Activated T-helper 1 cell treated with Interleukin-2 at 50 U/mL for 16 hours (primary cell): ENCODE measurements at regions not wholly inside any gene's neighbourhood (a gene's known extent, or its start where the extent isn't known, plus 50 kb on each side); places are given as distances from the start of the nearest gene placed in this dataset.
"Not testable (repeated sequence)": the region's sequence is repeated elsewhere in the genome, so short reads cannot be mapped to it uniquely, and the experiment has no call there.

Experiments
- DNase-seq: peaks from one replicate; pipeline ENCODE4 v3.0.0-alpha.2; 2020; ENCODE audit warnings: low read depth

DNA sequence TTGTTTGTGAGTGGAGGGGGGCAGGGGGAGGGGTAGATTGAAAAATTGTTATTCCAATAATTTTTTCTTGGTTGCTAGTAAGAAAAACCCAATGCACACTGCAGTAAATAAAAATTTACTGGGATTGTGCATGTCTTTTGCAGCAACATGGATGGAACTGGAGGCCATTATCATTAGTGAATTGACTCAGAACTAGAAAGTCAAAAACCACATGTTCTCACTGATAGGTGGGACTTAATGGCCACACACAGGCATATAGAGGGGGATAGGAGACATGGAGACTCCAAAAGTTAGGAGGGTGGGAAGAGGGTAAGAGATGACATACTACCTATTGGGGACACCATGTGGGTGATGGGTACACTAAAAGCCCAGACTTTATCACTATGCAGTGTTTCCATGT, 67.2 kb downstream of the BUB3 start:
- DNase-seq, result no peak

DNA sequence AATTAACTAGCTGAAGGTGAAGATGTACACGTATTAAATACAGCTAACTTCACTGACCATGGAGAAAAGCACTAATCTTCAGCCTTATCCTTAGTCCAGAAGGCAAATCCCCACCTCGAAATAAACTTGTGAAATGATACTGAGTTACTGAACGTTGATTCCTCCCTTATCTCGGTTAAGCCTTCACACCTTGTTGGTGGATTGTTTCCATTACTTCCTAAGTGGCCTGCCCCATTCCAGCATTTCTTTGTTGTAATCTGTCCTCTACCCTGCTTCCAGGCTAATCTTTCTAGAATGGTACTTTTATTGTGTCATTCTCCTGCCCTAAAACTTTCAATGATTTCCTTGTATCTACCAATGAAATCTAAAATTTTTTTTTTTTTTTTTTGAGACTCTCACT, 68.6 kb downstream of the BUB3 start:
- no peak for DNase-seq

DNA sequence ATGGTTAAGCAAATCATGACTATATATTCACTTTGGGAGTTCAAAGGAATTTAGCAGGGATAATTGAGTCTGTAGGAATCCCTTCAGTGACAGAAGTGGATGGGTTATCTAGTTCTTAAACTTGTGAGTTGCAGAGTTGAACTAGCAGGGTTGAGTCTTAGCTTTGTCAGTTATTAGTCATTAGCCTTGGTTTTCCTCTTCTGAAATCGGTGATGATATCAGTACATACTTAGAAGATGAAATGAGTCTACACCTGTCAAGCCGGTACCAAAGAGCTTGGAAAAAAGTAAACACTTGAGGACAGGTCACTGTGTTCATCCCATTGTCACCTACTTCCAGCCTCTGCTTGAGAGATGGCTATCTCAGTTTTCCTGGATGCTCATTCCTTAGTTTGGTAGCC, 73.5 kb downstream of the BUB3 start:
- no peak for DNase-seq

DNA sequence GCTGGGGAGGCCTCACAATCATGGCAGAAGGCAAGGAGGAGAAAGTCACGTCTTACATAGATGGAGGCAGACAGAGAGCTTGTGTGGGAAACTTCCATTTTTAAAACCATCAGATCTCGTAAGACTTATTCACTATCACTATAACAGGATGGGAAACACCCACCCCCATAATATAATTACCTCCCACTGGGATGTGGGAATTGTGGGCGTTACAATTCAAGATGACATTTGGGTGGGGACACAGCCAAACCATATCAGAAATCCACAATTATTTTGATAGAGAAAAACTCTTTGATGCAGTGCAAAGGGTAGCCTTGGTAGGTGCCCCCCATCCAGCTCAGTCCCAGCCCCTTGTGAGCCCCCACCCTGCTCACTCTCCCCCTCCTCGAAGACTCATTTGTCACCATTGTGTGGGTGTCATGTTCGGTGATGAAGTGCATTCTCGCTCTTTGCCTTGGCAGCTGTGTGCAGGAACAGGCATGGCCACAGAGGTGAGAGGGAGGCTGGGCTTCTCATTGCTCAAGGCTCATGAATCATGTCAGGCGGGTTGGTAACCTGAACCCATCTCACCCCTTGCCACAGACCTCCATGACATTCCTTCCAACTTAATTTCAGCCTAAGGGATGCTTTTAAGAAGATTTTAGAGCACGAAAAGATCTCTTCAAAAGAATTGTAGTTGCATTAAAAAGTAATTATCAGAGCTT, 75.9 kb downstream of the BUB3 start:
- no peak for DNase-seq

DNA sequence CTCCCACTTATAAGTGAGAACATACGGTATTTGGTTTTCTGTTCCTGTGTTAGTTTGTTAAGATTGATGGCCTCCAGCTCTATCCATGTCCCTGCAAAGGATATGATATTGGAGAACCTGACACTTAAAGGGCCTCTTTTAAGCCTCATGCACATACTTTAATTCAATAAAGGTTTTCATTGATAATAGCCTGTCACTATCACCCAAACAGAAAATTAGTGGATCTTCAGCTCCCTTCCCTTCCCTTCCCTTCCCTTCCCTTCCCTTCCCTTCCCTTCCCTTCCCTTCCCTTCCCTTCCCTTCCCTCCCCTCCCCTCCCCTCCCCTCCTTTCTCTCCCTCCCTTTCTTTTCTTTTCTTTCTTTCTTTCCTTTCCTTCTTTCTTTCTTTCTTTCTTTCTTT, 78.7 kb downstream of the BUB3 start:
- not testable (repeated sequence) for DNase-seq

DNA sequence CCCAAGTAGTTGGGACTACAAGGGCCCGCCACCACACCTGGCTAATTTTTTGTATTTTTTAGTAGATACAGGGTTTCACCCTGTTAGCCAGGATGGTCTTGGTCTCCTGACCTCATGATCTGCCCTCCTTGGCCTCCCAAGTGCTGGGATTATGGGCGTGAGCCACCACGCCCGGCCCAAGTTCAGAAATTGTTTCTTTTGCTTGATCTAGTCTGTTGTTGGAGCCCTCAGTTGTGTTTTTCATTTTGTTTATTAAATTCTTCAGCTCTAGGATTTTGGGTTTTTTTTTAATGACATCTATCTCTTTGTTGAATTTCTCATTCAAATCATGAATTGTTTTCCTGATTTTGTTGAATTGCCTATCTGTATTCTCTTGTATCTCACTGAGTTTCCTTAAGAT, 80.8 kb downstream of the BUB3 start:
- DNase-seq, result not testable (repeated sequence)

DNA sequence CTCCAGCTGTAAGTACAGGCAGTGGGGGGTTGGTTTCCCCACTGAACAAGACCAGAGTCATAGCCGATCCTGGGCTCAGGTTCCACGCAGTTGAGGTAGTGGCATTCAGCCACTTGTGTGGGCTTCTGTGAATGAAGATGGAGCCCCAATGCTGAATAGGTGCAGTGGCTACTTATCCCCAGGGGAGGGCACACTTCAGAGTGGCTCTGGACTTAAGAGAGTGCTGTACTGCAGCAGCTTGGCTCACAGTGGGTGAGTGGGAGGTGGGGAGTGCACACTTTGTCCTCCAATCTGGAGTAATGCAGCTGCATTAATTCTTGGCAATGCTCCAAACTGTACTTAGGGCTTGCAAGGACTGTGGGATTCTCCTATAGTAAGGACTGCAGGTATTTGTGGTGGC, 81.9 kb downstream of the BUB3 start:
- DNase-seq, result no peak

DNA sequence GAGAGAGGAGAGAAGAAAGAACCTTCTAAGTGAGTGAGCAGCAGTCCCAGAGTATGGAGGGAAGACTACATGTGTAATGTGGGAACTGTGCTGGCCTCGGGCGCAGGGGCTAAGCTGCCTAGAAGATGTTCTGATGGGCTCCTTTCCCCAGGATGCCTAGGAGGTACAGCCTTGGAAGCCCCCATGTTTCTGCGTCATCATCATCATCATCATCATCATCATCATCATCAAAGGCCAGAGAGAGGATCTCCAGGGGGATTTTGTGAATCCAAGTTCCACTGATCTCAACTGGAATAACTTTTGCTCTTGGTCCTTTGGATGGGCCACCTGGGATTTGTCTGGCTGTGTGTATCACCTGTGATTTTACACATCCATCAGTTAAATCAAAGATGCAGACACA, 86.0 kb downstream of the BUB3 start:
- DNase-seq, result no peak

DNA sequence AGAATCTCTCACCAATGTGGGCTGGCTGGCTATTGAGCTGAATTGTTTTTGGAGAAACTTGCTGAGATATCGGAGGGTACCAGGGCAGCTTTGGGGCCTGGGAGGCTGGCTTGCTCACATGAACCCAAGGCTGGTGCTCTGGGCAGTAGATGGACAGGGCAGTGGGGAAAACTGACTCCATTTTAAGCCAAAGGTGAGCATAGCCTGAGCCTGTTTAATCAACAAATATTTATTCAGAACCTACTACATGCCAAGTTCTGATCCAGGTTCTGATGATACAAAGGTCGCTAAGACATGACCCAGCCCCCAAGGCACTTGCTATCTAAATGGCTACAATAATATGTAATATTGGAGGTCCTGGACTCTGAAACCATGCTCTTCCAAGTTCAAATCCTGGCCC, 86.6 kb downstream of the BUB3 start:
- no peak for DNase-seq

DNA sequence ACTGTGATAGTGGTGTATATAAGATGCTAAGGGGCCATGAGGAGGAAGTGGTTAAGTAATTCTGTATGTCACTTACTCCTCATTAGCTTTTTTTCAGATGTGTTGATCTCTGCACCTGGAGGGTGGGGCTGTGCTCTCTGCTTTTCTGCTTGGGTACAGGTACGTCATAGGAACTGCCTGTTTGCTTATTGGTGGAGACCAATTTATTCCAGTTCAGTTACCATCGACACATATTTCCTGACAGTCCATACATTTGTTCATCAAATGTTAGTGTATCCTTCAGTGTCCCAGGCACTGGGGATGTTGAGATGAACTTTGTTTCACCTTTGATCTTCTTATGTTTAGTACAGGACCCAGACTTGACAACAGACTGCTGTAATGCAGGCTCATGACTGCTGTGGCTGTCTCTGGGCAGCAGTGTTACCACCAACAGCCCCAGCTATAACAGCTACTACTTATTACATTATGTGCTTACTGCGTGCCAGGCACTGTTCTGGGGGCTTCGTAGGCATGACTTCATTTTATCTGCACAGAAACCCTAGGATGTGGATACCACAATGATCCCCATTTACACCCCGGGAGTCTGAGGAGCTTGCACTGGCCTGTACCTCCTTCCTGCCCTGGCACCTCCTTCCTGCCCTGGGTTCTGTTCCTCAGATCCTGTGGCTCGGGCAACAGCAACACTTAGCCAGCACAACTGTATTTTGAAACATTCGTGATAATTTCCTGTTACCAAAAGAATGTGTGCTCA, 87.4 kb downstream of the BUB3 start:
- peak; percentile 30 for DNase-seq

DNA sequence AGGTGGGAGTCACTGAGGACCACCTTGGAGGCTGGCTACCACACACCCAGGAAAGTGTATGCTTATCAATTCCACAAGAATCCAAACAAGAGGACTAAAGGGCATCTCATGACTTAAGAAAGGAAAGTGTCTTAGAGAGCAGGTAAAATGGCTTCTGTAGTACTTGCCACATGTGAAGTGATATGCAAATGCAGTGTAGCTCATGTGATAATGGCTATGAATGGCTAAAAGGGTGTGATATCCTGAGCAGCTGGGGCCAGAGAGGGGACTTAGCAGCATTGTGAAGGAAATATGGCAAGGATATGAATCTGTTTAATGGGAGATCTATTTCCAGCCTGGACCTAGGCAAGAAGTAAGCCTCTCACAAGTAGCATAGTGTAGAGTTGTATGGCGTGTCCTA, 90.5 kb downstream of the BUB3 start:
- DNase-seq, result no peak

DNA sequence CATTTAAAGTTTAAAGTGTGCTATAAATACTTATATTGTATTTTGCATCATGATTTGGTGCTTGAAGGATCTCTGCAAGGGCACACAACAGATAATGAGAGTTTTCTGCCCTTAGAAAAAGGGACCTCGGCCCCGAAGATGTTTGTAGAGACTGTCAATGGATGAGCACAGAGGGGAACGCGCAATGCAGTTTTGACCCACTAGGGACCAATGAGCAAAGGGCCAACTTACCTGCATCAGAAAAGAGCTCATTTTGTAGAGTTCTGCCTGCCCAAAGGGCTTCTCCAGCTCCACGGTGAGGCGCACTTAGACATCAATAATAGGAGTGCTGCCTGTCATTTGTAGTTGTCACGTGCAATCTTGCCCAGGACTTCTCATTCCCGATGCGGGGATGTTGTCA, 91.1 kb downstream of the BUB3 start:
- DNase-seq, result no peak

DNA sequence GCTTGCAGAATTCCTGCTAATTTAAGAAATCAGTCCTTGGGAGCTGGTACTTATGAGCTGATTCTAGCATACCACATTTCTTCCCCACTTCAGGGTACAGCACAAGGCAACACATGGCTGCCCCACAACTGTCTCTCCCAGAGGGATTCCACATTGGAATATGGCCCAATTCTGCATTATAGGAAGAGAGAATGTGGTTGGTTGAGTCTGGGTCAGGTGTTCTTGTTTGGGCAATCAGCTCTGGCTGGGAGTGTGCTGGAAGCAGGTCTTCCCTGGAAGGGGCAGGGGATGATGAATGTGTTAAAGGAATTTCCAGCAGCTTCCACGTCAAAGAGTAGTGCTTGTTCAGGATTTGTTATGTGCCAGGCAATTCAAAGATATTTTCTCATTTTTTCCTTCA, 95.7 kb downstream of the BUB3 start:
- DNase-seq, result no peak

DNA sequence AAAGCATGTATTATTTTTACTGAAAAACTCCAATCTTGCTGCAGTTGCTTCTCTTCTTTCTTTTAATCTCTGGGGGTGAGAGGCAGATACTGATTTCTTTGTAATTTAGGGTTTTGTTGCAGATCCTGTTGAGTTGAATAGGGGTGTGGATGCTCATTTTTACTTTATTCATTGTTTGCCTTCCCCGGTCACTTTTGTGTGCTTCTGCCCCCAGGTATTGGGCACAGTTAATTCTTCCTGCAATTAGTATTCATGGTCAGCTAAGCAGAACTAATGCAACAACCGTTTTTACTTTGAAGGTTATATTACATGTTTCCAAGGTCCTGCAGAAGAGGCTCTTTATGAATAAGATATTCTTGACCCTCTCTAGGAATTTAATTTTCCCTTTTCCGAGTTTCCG, 96.4 kb downstream of the BUB3 start:
- DNase-seq, result no peak

DNA sequence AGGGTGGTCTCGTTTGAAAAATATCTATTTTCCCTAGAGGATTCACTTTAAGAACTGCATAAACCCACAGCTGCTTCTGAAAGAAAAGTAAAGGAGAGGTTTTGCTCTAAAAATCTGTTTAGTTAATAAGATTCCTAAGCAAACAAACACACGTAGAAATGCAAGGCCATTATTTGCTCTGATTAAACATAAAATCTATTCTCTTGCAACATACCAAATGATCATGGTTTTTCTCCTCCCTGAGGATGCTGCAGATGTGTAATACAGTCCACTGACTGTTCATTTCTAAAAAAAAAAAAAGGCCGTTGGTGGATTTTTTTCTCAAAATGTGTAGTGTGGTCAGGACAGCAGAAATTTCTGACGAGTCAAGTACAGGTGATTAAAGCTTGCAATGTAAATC, 98.6 kb downstream of the BUB3 start:
- no peak for DNase-seq

DNA sequence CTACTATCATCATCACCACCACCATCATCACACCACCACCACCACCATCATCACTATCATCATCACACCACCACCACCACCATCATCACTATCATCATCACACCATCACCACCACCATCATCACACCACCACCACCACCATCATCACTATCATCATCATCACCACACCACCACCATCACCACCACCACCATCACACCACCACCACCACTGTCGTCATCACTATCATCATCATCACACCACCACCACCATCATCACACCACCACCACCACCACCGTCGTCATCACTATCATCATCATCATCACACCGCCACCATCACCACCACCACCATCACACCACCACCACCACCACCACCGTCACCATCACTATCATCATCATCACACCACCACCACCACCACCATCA, 100.1 kb downstream of the BUB3 start:
- DNase-seq, result not testable (repeated sequence)

DNA sequence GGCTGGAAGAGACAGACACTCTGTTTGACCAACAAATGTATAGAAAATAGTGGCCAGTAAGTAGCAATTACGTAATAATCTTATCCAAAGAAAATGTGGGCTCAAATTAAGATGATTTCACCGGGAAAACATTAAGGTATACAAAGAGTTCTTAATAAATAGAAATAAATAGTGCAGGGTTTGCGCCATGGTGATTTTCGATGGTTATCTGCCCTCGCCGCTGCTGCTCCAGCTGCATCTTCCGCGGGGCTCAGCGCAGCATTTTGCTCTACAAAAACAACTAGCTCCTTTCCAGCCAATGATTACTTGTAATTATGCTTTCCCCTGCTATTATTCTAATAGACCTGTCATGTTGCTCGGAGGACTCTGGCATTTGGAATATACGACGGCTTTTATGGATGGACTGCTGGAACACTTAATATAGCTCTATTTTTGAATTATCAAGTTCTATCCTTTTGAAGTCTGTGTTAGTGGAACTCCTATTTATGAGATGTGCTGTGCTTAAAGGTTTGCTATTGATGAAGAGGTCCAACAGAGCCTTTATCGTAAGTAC, 103.8 kb downstream of the BUB3 start:
- no peak for DNase-seq

DNA sequence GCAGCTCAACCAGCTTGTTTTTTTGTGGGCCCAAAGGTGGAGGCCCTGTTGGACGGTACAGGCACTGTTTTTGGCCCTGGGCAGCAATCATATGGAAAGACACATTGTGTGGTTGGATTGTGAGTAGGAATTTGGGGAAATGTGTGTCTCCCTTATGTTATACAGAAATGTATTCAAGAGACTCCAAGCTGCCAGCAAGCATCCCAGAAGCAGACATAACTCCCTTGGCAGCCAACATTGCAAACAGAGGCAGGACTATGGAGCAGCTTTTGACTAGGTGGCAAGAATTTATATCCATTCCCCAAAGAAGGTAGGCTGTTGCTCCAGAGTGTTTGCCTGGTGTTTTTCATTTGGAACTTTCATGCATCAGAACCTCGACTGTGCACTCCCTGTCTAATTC, 104.9 kb downstream of the BUB3 start:
- DNase-seq, result no peak

DNA sequence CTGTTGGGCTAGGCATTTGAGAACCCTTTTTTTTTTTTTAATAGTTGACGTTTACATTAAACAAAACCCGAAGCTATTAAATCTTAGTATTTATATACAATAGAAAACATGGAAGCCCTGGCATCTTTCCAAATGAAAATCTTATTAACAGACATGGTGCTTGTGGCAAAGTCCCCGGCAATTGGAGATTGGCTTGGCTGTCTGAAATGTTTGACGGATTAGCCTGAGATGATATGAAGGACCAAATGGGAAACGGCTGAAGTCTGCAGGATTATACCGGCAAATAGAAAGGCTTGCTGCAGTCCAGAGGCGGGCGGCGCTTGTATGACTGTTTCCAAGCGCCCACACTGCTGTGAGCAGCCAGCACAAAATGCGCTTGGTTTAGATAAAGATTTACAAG, 105.6 kb downstream of the BUB3 start:
- no peak for DNase-seq

DNA sequence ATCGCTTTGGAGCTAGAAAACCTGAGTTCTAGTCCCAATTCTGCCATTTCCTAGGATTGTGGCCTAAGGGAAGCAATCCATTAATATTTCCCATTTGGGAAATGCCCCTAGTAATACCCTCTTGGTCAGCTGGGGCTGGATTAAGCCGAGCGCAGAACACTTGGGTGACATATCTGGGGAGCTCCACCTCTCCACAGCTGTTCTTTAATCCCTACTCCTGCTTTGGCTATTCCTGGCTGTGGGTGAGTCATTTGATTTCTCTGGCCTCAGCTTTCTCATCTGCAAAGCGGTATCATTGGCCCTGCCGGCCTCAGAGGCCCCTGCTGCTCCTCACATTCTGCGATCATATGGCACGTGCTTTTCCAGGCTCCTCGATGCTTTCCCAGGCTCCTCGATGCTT, 108.3 kb downstream of the BUB3 start:
- DNase-seq, result no peak

DNA sequence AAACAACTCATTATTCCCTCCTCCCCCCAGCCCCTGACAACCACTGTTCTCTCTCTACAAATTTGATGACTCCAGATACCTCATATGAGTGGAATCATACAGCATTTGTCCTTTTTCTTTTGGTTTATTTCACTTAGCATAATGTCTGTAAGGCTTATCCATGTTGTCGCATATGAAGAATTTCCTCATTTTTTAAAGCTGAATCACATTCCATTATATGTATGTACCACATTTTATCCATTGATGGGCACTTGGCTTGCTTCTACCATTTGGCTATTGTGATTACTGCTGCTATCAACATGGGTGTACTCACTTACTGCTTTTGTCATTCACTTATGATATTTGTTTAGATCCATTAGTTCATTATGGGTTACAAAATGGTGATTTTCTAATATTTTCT, 112.8 kb downstream of the BUB3 start:
- no peak for DNase-seq

DNA sequence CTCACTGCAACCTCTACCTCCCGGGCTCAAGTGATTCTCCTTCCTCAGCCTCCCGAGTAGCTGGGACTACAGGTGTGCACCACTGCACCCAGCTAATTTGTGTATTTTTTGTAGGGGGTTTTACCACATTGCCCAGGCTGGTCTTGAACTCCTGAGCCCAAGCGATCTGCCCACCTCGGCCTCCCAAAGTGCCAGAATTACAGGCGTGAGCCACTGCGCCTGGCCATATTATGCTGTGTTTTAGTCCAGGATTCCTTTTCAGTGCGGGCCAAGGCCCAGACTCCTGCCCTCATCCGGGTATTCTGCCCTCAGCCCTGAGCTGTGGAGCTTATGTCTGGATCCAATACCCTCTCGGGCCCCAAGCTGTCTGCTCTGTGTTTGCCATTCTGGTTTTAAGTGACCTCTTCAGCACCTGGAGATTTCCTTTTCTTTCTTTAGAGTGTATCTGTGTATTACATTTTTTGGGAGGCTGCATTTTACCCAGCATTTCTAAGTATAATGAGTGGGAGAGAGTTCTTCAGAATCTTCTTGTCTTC, 114.9 kb downstream of the BUB3 start:
- no peak for DNase-seq

DNA sequence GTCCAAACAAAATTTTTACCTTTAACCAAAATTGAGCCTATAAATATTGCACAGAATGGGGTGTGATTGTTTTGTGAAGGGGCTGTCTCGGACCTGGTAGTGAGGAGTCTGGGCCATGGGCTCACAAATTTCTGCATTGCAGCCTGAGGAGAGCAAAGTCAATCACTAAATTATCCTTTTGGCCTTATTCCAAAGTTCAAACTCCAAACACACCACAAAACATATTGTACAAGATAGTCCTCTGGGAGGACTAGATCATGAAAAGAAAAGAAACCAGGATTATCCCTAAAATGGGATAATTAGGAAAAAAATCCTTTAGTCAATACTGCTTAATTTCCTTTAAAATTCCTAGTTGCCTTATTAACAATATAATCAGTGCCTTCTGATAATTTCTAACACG, 115.5 kb downstream of the BUB3 start:
- DNase-seq, result no peak
